ENCODE measurements at regions not wholly inside any gene's neighbourhood (a gene's known extent, or its start where the extent isn't known, plus 50 kb on each side); places are given as distances from the start of the nearest gene placed in this dataset.
"Not testable (repeated sequence)": the region's sequence is repeated elsewhere in the genome, so short reads cannot be mapped to it uniquely, and the experiment has no call there.

DNA sequence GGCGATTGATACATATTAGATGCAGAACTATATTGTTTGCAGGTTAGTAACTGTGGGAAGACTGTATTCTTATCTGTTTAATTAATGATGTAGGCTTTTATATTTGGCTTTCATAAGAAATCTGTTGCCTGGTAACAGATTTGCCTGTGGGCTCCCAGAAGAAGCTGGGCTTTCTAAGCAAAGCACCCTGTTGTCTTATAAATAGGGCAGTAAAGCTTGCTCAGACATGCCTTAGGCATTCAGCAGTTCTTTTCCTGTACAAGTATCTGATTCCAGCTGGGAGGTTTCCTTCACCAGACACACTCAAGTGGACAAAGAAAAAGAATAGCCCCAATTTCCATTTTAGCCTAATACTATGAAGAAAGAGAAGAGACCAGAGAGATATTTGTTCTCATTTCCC, 524.0 kb downstream of the LRRIQ3 start:
- Mint-ChIP-seq H3K27me3 (ENCODE audit: unreplicated experiment) (no peaks in the 10 kb centered on the region), H3K27ac (ENCODE audit: unreplicated experiment) (no peak overlapping the region), H3K4me3 (ENCODE audit: unreplicated experiment) (no peak overlapping the region), H3K4me1 (ENCODE audit: low read depth, unreplicated experiment) (no peaks in the 10 kb centered on the region), H3K9me3 (ENCODE audit: unreplicated experiment) (no peaks in the 10 kb centered on the region), H3K36me3 (ENCODE audit: unreplicated experiment) (no peaks in the 10 kb centered on the region)
- no peak for DNase-seq
- TF ChIP-seq, protein P1, sequence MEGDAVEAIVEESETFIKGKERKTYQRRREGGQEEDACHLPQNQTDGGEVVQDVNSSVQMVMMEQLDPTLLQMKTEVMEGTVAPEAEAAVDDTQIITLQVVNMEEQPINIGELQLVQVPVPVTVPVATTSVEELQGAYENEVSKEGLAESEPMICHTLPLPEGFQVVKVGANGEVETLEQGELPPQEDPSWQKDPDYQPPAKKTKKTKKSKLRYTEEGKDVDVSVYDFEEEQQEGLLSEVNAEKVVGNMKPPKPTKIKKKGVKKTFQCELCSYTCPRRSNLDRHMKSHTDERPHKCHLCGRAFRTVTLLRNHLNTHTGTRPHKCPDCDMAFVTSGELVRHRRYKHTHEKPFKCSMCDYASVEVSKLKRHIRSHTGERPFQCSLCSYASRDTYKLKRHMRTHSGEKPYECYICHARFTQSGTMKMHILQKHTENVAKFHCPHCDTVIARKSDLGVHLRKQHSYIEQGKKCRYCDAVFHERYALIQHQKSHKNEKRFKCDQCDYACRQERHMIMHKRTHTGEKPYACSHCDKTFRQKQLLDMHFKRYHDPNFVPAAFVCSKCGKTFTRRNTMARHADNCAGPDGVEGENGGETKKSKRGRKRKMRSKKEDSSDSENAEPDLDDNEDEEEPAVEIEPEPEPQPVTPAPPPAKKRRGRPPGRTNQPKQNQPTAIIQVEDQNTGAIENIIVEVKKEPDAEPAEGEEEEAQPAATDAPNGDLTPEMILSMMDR (IDR thresholded peaks at IDR 0.05; ENCODE audit: partially characterized antibody, unreplicated experiment), result no peak

- TF ChIP-seq, protein P1 (IDR thresholded peaks at IDR 0.05; ENCODE audit: partially characterized antibody, unreplicated experiment), result no peak
Observed at GRCh38 chr1:73671530-73671929, 526.4 kb downstream of the LRRIQ3 start.

DNA sequence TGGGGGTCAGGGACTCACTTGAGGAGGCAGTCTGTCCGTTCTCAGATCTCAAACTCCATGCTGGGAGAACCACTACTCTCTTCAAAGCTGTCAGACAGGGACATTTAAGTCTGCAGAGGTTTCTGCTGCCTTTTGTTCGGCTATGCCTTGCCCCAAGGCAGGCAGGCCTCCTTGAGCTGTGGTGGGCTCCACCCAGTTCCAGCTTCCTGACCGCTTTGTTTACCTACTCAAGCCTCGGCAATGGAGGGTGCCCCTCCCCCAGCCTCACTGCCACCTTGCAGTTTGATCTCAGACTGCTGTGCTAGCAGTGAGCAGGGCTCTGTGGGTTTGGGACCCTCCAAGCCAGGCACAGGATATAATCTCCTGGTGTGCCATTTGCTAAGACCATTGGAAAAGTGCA, 530.0 kb downstream of the LRRIQ3 start:
- not testable (repeated sequence) for H3K4me3 Mint-ChIP-seq (ENCODE audit: unreplicated experiment); H3K9me3 Mint-ChIP-seq (ENCODE audit: unreplicated experiment); H3K36me3 Mint-ChIP-seq (ENCODE audit: unreplicated experiment); H3K27ac Mint-ChIP-seq (ENCODE audit: unreplicated experiment); DNase-seq; H3K4me1 Mint-ChIP-seq (ENCODE audit: low read depth, unreplicated experiment); H3K27me3 Mint-ChIP-seq (ENCODE audit: unreplicated experiment)

More at GRCh38 chr1:73671530-73671929, 526.4 kb downstream of the LRRIQ3 start:
- Mint-ChIP-seq H3K9me3 (ENCODE audit: unreplicated experiment) (peaks cover 2% of the 10 kb centered on the region), H3K27me3 (ENCODE audit: unreplicated experiment) (peaks cover 1% of the 10 kb centered on the region), H3K36me3 (ENCODE audit: unreplicated experiment) (no peaks in the 10 kb centered on the region), H3K4me1 (ENCODE audit: low read depth, unreplicated experiment) (no peaks in the 10 kb centered on the region), H3K4me3 (ENCODE audit: unreplicated experiment) (no peak overlapping the region), H3K27ac (ENCODE audit: unreplicated experiment) (no peak overlapping the region)
- DNase-seq, result no peak

DNA sequence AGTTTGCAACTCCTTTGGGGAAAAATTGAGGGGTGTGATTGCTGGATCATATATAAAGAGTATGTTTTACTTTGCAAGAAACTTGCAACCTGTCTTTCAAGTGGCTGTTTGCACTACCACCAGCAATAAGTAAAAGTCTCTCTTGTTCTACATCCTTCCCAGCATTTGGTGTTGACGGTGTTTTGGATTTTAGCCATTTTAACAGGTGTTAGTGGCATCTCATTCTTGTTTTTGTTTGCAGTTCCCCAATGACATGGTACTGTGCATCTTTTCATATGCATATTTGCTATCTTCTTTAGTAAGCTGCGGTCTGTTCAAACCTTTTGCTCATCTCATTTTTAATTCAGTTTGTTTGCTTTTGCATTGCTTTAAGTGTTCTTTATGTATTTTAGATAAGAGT, 535.5 kb downstream of the LRRIQ3 start:
- TF ChIP-seq, protein P1 (IDR thresholded peaks at IDR 0.05; ENCODE audit: partially characterized antibody, unreplicated experiment), result no peak
- H3K4me3 Mint-ChIP-seq (ENCODE audit: unreplicated experiment), result no peak overlapping the region
- H3K36me3 Mint-ChIP-seq (ENCODE audit: unreplicated experiment), result peaks cover 4% of the 10 kb centered on the region
- peaks cover 2% of the 10 kb centered on the region for H3K9me3 Mint-ChIP-seq (ENCODE audit: unreplicated experiment)
- no peaks in the 10 kb centered on the region for H3K4me1 Mint-ChIP-seq (ENCODE audit: low read depth, unreplicated experiment)
- H3K27ac Mint-ChIP-seq (ENCODE audit: unreplicated experiment), result no peak overlapping the region
- DNase-seq, result no peak
- peaks cover 3% of the 10 kb centered on the region for H3K27me3 Mint-ChIP-seq (ENCODE audit: unreplicated experiment)

- no peak for DNase-seq
- Mint-ChIP-seq H3K4me3 (ENCODE audit: unreplicated experiment) (no peak overlapping the region), H3K36me3 (ENCODE audit: unreplicated experiment) (peaks cover 4% of the 10 kb centered on the region), H3K4me1 (ENCODE audit: low read depth, unreplicated experiment) (no peaks in the 10 kb centered on the region), H3K27me3 (ENCODE audit: unreplicated experiment) (no peaks in the 10 kb centered on the region), H3K27ac (ENCODE audit: unreplicated experiment) (no peak overlapping the region), H3K9me3 (ENCODE audit: unreplicated experiment) (no peaks in the 10 kb centered on the region)
- TF ChIP-seq, protein P1 (IDR thresholded peaks at IDR 0.05; ENCODE audit: partially characterized antibody, unreplicated experiment), result no peak
Observed at GRCh38 chr1:73659136-73659535, 538.8 kb downstream of the LRRIQ3 start.

GRCh38 chr1:73654714-73655113, 543.3 kb downstream of the LRRIQ3 start:
- H3K9me3 Mint-ChIP-seq (ENCODE audit: unreplicated experiment), result no peaks in the 10 kb centered on the region
- no peaks in the 10 kb centered on the region for H3K36me3 Mint-ChIP-seq (ENCODE audit: unreplicated experiment)
- TF ChIP-seq, protein P1 (IDR thresholded peaks at IDR 0.05; ENCODE audit: partially characterized antibody, unreplicated experiment), result no peak
- H3K4me1 Mint-ChIP-seq (ENCODE audit: low read depth, unreplicated experiment), result no peaks in the 10 kb centered on the region
- H3K27ac Mint-ChIP-seq (ENCODE audit: unreplicated experiment), result no peak overlapping the region
- no peaks in the 10 kb centered on the region for H3K27me3 Mint-ChIP-seq (ENCODE audit: unreplicated experiment)
- no peak for DNase-seq
- no peak overlapping the region for H3K4me3 Mint-ChIP-seq (ENCODE audit: unreplicated experiment)

Measured in glutamatergic neuron (in vitro differentiated cells).